Esophagus muscularis mucosa (tissue), 3 donors: ENCODE measurements at regions not wholly inside any gene's neighbourhood (a gene's known extent, or its start where the extent isn't known, plus 50 kb on each side); places are given as distances from the start of the nearest gene placed in this dataset.

Experiments
- CTCF ChIP-seq, 3 experiments: fragments of 200-600 bp in 2 of 3; fragments of 450-650 bp in 1 of 3; sonication (generic) in 2 of 3; IDR thresholded peaks; one replicate each; pipeline ENCODE4 v1.5.1; 2017 to 2019; ENCODE audit warnings: antibody characterized with exemption in 3 of 3, mild to moderate bottlenecking in 2 of 3, moderate library complexity in 1 of 3
- POLR2A ChIP-seq: fragments of 450-650 bp; IDR thresholded peaks from one replicate; pipeline ENCODE4 v1.6.1; 2017; ENCODE audit warnings: antibody characterized with exemption, moderate library complexity, mild to moderate bottlenecking, low read depth

- TF ChIP-seq CTCF (IDR thresholded peaks at IDR 0.05) (no peak), POLR2A (no peak)
Observed at GRCh38 chr15:47299846-47300434, 417.4 kb upstream of the SEMA6D start.
